HL-60 (cell line): ENCODE measurements at regions not wholly inside any gene's neighbourhood (a gene's known extent, or its start where the extent isn't known, plus 50 kb on each side); places are given as distances from the start of the nearest gene placed in this dataset.
"Not testable (repeated sequence)": the region's sequence is repeated elsewhere in the genome, so short reads cannot be mapped to it uniquely, and the experiment has no call there.

Experiments used
- DNase-seq, 2 experiments: peaks; one replicate each; pipeline ENCODE4 v3.0.0-alpha.2; 2010 to 2020; ENCODE audit warnings: low read depth in 1 of 2, low spot score in 1 of 2
- H3K27ac ChIP-seq: fragments of 250-450 bp; sonication (Bioruptor Pico); replicated peaks from 2 replicates; pipeline ENCODE4 v1.5.1; 2020; ENCODE audit warnings: mild to moderate bottlenecking, moderate library complexity
- H3K27me3 ChIP-seq: fragments of 250-450 bp; sonication (Bioruptor Pico); 2 replicates; pipeline ENCODE4 v1.5.1; 2021; ENCODE audit warnings: mild to moderate bottlenecking, moderate library complexity; ENCODE audit not compliant: insufficient read depth, poor library complexity, severe bottlenecking
- H3K4me3 ChIP-seq: replicated peaks from 2 replicates; pipeline ENCODE4 v1.5.1; 2011; ENCODE audit warnings: mild to moderate bottlenecking, control low read depth, low read length; ENCODE audit not compliant: insufficient read depth
- GABPA ChIP-seq: IDR thresholded peaks from 2 replicates; pipeline ENCODE4 v1.6.1; 2012; ENCODE audit warnings: low read depth
- POLR2AphosphoS5 ChIP-seq: IDR thresholded peaks from 2 replicates; pipeline ENCODE4 v1.6.1; 2012; ENCODE audit warnings: low read depth
- SPI1 ChIP-seq: IDR thresholded peaks from 2 replicates; pipeline ENCODE4 v1.6.1; 2012; ENCODE audit warnings: low read depth, mild to moderate bottlenecking, borderline replicate concordance
- TF ChIP-seq, protein P1 (sequence below): IDR thresholded peaks from 2 replicates; pipeline ENCODE4 v1.6.1; 2012; ENCODE audit warnings: low read depth; ENCODE audit not compliant: insufficient replicate concordance
- TF ChIP-seq, protein P2 (sequence below): IDR thresholded peaks from one replicate; pipeline ENCODE4 v1.5.1; 2011; ENCODE audit warnings: low read length, control low read depth, inconsistent platforms; ENCODE audit not compliant: insufficient read depth

DNA sequence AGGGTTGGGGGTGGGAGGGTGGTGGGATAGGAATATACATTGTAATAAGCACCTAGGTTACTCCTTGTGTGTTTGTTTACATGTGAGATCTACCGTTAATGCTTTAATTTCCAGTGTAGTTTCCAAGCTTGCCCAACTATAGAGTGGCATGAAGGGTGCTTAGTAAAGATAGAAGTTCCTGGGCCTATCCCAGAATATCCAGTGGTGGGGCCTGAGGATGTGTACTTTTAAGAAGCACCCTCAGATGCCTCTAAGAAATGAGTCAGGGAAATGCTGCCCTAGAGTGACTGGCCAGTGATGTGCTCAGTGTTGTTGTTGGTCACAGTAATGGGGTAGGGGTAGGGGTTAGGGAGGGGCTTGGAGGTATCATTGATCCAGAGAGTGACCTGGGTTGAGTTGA, 141.3 kb downstream of the TSEN15 start:
- Histone ChIP-seq H3K27ac (no peak overlapping the region), H3K4me3 (no peak overlapping the region), H3K27me3 (peaks cover 8% of the 10 kb centered on the region)
- TF ChIP-seq POLR2AphosphoS5: no peak
- TF ChIP-seq GABPA: no peak
- TF ChIP-seq, protein P1, sequence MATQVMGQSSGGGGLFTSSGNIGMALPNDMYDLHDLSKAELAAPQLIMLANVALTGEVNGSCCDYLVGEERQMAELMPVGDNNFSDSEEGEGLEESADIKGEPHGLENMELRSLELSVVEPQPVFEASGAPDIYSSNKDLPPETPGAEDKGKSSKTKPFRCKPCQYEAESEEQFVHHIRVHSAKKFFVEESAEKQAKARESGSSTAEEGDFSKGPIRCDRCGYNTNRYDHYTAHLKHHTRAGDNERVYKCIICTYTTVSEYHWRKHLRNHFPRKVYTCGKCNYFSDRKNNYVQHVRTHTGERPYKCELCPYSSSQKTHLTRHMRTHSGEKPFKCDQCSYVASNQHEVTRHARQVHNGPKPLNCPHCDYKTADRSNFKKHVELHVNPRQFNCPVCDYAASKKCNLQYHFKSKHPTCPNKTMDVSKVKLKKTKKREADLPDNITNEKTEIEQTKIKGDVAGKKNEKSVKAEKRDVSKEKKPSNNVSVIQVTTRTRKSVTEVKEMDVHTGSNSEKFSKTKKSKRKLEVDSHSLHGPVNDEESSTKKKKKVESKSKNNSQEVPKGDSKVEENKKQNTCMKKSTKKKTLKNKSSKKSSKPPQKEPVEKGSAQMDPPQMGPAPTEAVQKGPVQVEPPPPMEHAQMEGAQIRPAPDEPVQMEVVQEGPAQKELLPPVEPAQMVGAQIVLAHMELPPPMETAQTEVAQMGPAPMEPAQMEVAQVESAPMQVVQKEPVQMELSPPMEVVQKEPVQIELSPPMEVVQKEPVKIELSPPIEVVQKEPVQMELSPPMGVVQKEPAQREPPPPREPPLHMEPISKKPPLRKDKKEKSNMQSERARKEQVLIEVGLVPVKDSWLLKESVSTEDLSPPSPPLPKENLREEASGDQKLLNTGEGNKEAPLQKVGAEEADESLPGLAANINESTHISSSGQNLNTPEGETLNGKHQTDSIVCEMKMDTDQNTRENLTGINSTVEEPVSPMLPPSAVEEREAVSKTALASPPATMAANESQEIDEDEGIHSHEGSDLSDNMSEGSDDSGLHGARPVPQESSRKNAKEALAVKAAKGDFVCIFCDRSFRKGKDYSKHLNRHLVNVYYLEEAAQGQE: no peak
- TF ChIP-seq, protein P2, sequence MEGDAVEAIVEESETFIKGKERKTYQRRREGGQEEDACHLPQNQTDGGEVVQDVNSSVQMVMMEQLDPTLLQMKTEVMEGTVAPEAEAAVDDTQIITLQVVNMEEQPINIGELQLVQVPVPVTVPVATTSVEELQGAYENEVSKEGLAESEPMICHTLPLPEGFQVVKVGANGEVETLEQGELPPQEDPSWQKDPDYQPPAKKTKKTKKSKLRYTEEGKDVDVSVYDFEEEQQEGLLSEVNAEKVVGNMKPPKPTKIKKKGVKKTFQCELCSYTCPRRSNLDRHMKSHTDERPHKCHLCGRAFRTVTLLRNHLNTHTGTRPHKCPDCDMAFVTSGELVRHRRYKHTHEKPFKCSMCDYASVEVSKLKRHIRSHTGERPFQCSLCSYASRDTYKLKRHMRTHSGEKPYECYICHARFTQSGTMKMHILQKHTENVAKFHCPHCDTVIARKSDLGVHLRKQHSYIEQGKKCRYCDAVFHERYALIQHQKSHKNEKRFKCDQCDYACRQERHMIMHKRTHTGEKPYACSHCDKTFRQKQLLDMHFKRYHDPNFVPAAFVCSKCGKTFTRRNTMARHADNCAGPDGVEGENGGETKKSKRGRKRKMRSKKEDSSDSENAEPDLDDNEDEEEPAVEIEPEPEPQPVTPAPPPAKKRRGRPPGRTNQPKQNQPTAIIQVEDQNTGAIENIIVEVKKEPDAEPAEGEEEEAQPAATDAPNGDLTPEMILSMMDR: no peak
- TF ChIP-seq SPI1: no peak
- DNase-seq: no peak

DNA sequence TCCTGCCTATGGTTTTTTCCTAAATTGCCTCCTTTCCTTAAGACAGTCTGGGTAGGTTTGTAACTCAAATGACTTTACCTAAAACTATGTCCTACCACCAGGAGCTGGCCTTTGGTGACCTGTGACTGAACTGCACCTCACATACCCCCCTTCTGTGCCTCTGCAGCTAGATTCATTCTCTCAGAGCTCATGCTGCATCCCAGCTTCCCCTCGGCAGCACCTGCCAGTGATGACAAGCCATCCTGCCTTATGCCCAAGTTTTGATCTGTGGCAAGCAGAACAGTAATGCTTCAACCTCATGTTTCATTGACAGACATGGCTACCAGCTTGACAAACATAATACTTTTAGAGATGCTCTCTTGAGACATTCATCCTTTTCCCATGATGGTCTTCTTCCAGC, 141.9 kb downstream of the TSEN15 start:
- TF ChIP-seq GABPA: no peak
- no peak for TF ChIP-seq SPI1
- TF ChIP-seq, protein P1: no peak
- no peak for TF ChIP-seq POLR2AphosphoS5
- TF ChIP-seq, protein P2: no peak
- H3K4me3 ChIP-seq: no peak overlapping the region
- peaks cover 8% of the 10 kb centered on the region for H3K27me3 ChIP-seq
- no peak overlapping the region for H3K27ac ChIP-seq
- DNase-seq: no peak

DNA sequence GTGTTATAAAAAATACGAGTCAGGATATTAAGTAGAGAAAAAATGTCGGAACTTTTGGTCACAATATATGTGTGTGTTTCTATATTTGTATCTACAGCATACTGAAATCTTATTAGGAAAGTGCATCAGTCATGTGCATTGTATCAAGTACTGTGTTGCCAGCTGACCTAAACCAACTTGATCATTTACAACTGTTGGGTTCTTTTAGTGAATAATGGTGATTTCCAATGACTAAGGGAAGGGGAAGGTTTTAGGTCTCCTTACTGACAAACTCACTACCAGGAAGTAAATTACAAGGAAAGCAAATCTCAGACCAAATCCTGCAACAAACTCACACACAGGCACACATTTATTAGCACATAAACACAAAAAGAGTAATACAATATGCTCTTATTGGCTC, 142.7 kb downstream of the TSEN15 start:
- H3K4me3 ChIP-seq: no peak overlapping the region
- no peak overlapping the region for H3K27ac ChIP-seq
- TF ChIP-seq GABPA: no peak
- H3K27me3 ChIP-seq: peaks cover 6% of the 10 kb centered on the region
- DNase-seq: no peak

DNA sequence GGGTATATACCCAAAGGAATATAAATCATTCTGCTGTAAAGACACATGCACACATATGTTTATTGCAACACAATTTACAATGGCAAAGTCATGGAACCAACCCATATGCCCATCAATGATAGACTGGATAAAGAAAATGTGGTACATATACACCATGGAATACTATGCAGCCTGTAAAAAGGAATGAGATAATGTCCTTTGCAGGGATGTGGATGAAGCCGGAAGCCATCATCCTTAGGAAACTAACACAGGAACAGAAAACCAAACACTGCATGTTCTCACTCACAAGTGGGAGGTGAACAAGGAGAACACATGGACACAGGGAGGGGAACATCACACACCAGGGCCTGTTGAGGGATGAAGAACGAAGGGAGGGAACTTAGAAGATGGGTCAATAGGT, 144.2 kb downstream of the TSEN15 start:
- H3K27ac ChIP-seq, DNase-seq, H3K27me3 ChIP-seq, H3K4me3 ChIP-seq: not testable (repeated sequence)

DNA sequence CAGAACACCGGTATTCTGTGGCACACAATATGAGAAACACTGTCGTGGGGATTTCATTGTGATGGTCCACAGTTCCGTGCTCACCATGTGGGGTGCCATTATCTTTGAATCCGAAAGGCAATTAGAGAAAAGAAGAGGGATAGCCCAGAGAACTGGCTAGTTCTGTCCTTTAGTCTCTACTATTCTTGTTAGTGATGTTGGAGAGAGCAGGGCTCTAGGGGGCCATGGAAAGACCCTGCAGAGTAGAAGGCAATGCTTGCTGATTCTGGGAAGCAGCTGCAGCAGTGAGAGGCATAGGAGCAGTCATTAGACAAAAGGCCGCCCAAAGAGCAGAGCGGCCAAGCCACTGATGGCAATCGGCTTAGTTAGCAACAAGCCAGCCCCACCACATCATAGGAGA, 146.3 kb downstream of the TSEN15 start:
- no peak for DNase-seq
- Histone ChIP-seq H3K4me3 (no peak overlapping the region), H3K27me3 (peaks cover 2% of the 10 kb centered on the region), H3K27ac (no peak overlapping the region)
- TF ChIP-seq, protein P2: no peak
- TF ChIP-seq, protein P1: no peak
- no peak for TF ChIP-seq POLR2AphosphoS5
- no peak for TF ChIP-seq SPI1
- no peak for TF ChIP-seq GABPA
